Osteoblast (primary cell): ENCODE measurements at regions not wholly inside any gene's neighbourhood (a gene's known extent, or its start where the extent isn't known, plus 50 kb on each side); places are given as distances from the start of the nearest gene placed in this dataset.

Experiments used
- DNase-seq: peaks from one replicate; pipeline ENCODE4 v3.0.0; 2011; ENCODE audit warnings: low spot score, mixed read lengths; ENCODE audit not compliant: insufficient read length; ENCODE audit errors: missing footprints
- H2AFZ ChIP-seq: 2 replicates; pipeline ENCODE4 v1.6.0; 2011; ENCODE audit warnings: mild to moderate bottlenecking, low read length
- H3K27ac ChIP-seq: 2 replicates; pipeline ENCODE4 v1.5.1; 2011; ENCODE audit warnings: mild to moderate bottlenecking, low read depth, low read length, moderate library complexity
- H3K27me3 ChIP-seq: 2 replicates; pipeline ENCODE4 v1.6.0; 2012; ENCODE audit warnings: mild to moderate bottlenecking, control low read depth, inconsistent platforms, low read length, moderate library complexity; ENCODE audit not compliant: insufficient read depth
- H3K36me3 ChIP-seq: 2 replicates; pipeline ENCODE4 v1.5.1; 2011; ENCODE audit warnings: mild to moderate bottlenecking, low read length, control low read depth, moderate library complexity; ENCODE audit not compliant: insufficient read depth
- H3K4me1 ChIP-seq: 2 replicates; pipeline ENCODE4 v1.5.1; 2011; ENCODE audit warnings: mild to moderate bottlenecking, low read length, control low read depth, moderate library complexity; ENCODE audit not compliant: insufficient read depth
- H3K4me2 ChIP-seq: 2 replicates; pipeline ENCODE4 v1.6.0; 2011; ENCODE audit warnings: mild to moderate bottlenecking, low read length; ENCODE audit not compliant: insufficient read depth
- H3K4me3 ChIP-seq: fragments of 200-600 bp; sonication (generic); 3 replicates; pipeline ENCODE4 v1.5.1; 2012; ENCODE audit warnings: mild to moderate bottlenecking, low read length, inconsistent platforms; ENCODE audit not compliant: insufficient read depth
- H3K79me2 ChIP-seq: 2 replicates; pipeline ENCODE4 v1.6.0; 2012; ENCODE audit warnings: mild to moderate bottlenecking, low read length, control low read depth, inconsistent platforms; ENCODE audit not compliant: insufficient read depth
- H3K9me3 ChIP-seq: 2 replicates; pipeline ENCODE4 v1.5.1; 2011; ENCODE audit warnings: low read depth, low read length, control low read depth
- H4K20me1 ChIP-seq: 2 replicates; pipeline ENCODE4 v1.6.0; 2012; ENCODE audit warnings: mild to moderate bottlenecking, low read length, control low read depth; ENCODE audit not compliant: insufficient read depth
- CTCF ChIP-seq: IDR thresholded peaks from 2 replicates; pipeline ENCODE4 v1.5.1; 2011; ENCODE audit warnings: mild to moderate bottlenecking, low read depth, low read length, moderate library complexity; ENCODE audit errors: extremely low read depth

GRCh38 chr13:58461217-58461616, 829.7 kb downstream of the PCDH17 start:
- Histone ChIP-seq H3K27ac (no peak overlapping the region), H3K4me1 (no peaks in the 10 kb centered on the region), H2AFZ (no peak overlapping the region)

DNA sequence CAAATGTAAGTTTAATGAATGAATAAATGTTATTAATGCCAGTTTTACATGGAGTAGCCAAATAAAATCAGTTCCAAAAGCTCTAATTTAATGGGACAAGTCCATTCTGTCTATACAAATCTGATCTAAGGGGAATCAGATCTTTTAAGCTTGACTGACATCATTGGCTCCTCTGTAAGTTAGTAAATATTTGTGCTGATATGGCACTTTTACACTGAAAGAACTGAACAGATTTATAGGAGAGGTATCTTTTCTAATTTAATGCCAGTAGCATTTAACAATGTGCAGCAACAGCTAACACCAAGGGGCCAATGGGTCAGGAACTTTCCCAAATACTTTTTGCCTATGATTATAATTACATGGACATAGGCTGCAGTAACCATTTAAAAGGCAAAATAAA, 832.3 kb downstream of the PCDH17 start:
- no peak overlapping the region for H3K4me2 ChIP-seq
- H4K20me1 ChIP-seq = no peaks in the 10 kb centered on the region
- TF ChIP-seq CTCF = no peak
- no peak overlapping the region for H3K27ac ChIP-seq
- no peak for DNase-seq
- no peaks in the 10 kb centered on the region for H3K9me3 ChIP-seq
- H3K4me1 ChIP-seq = no peaks in the 10 kb centered on the region
- H2AFZ ChIP-seq = no peak overlapping the region
- no peaks in the 10 kb centered on the region for H3K36me3 ChIP-seq
- H3K27me3 ChIP-seq = no peaks in the 10 kb centered on the region
- H3K4me3 ChIP-seq = no peak overlapping the region
- H3K79me2 ChIP-seq = no peaks in the 10 kb centered on the region

More at GRCh38 chr13:58461217-58461616, 829.7 kb downstream of the PCDH17 start:
- H3K4me3 ChIP-seq = no peak overlapping the region
- no peaks in the 10 kb centered on the region for H3K36me3 ChIP-seq
- TF ChIP-seq CTCF = no peak
- no peaks in the 10 kb centered on the region for H4K20me1 ChIP-seq
- DNase-seq = no peak
- H3K9me3 ChIP-seq = no peaks in the 10 kb centered on the region
- H3K27me3 ChIP-seq = no peaks in the 10 kb centered on the region
- no peak overlapping the region for H3K4me2 ChIP-seq
- no peaks in the 10 kb centered on the region for H3K79me2 ChIP-seq

DNA sequence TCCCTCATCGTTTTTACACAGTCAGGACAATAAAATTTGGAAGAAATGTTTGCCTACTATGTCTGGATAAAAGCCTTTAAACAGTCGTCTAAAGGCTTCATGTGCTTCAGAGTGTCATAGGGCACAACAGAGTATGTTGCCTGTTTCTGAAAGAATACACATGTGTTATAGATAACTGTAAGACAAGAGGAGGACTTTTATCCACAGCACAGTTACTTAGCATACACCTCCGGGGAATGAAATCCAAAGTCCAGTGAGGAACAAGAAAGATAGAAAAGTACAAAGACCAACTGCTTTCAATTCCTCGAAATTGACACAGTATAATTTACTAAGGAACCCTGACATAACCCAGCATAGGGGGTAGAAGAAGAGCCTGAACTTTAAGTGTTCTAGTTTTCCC, 835.6 kb downstream of the PCDH17 start:
- Histone ChIP-seq H3K79me2 (no peaks in the 10 kb centered on the region), H3K4me3 (no peak overlapping the region), H3K9me3 (no peaks in the 10 kb centered on the region), H3K27ac (no peak overlapping the region), H3K27me3 (no peaks in the 10 kb centered on the region), H3K4me2 (no peak overlapping the region), H3K4me1 (no peaks in the 10 kb centered on the region), H4K20me1 (no peaks in the 10 kb centered on the region), H2AFZ (no peak overlapping the region), H3K36me3 (no peaks in the 10 kb centered on the region)
- no peak for TF ChIP-seq CTCF
- no peak for DNase-seq

DNA sequence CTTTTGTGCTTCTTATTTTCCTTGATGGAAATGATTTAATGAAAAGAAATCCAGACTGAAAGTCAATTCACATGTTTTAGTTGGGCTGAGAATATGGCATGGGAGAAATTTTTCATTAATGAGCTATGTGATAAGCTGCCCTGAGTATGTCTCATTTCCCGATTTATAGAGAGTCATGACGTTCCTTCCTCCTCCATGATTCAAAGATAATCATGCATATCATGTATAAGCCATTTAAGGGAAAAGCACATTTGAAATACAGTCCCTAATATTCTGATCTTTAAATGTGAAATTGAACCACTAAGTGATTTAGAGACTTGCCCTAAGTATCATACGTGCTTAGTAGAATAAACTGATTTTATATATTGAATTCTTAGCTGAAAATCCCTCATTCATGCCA, 840.9 kb downstream of the PCDH17 start:
- Histone ChIP-seq H3K27me3 (no peaks in the 10 kb centered on the region), H3K4me2 (no peak overlapping the region), H4K20me1 (no peaks in the 10 kb centered on the region), H3K9me3 (no peaks in the 10 kb centered on the region), H3K4me1 (no peaks in the 10 kb centered on the region), H3K4me3 (no peak overlapping the region), H3K36me3 (no peaks in the 10 kb centered on the region), H3K79me2 (no peaks in the 10 kb centered on the region), H3K27ac (no peak overlapping the region), H2AFZ (no peak overlapping the region)
- DNase-seq = no peak
- TF ChIP-seq CTCF = no peak
